ENCODE measurements at regions not wholly inside any gene's neighbourhood (a gene's known extent, or its start where the extent isn't known, plus 50 kb on each side); places are given as distances from the start of the nearest gene placed in this dataset.

- H3K9me3 ChIP-seq (ENCODE audit: low read length): no peaks in the 10 kb centered on the region
- H3K79me2 ChIP-seq (ENCODE audit: insufficient read depth, low read length): no peaks in the 10 kb centered on the region
- no peak overlapping the region for H3K27ac ChIP-seq (ENCODE audit: extremely low read length, insufficient read depth, low read length)
- ATAC-seq (no peak), DNase-seq (ENCODE audit: low spot score) (no peak), FAIRE-seq (no peak)
- BruUV-seq (replicated peaks): no TSS peak
- H3K4me3 ChIP-seq (replicated peaks in 1 of 3; ENCODE audit: insufficient read depth in 1 of 3, low read depth in 2 of 3, low read length in 3 of 3): no peak overlapping the region
- no peaks in the 10 kb centered on the region for H3K27me3 ChIP-seq (ENCODE audit: control insufficient read depth in 1 of 2, insufficient read depth in 2 of 2, low read length in 2 of 2)
- CTCF ChIA-PET (ENCODE audit: low intra/inter-chr PET ratio, low total read pairs): no interaction called here
- no peak for TF ChIP-seq IRF1 (CRISPR knock-in tag; IDR thresholded peaks at IDR 0.05; ENCODE audit: low read depth)
- no peak for TF ChIP-seq ZNF431 (CRISPR knock-in tag; IDR thresholded peaks at IDR 0.05; ENCODE audit: borderline replicate concordance, low read depth)
- TF ChIP-seq BATF2 (CRISPR knock-in tag; IDR thresholded peaks at IDR 0.05): no peak
- TF ChIP-seq NFKB2 (CRISPR knock-in tag; IDR thresholded peaks at IDR 0.05; ENCODE audit: borderline replicate concordance): no peak
- no peak for TF ChIP-seq HOXA5 (CRISPR knock-in tag; IDR thresholded peaks at IDR 0.05)
- TF ChIP-seq ZNF576 (CRISPR knock-in tag; IDR thresholded peaks at IDR 0.05): no peak
- no peak for TF ChIP-seq POLR2AphosphoS2 (IDR thresholded peaks at IDR 0.05; ENCODE audit: low read depth, low read length)
- in situ Hi-C loops (cut with HindIII; ENCODE audit: extremely low pct_ligation_motif_present, low pct_unique_long_range_greater_than_20kb): no loop called here
- no peak overlapping the region for H2AFZ ChIP-seq (ENCODE audit: low read length)
- H3K4me1 ChIP-seq (ENCODE audit: insufficient read depth, low read length): no peaks in the 10 kb centered on the region
- POLR2A ChIA-PET: no interaction called here
- no peak overlapping the region for H3K4me2 ChIP-seq (ENCODE audit: low read depth, low read length)
- intact Hi-C loops (cut with micrococcal nuclease; ENCODE audit: unreplicated experiment): no loop called here
- H3K36me3 ChIP-seq (replicated peaks in 1 of 2; ENCODE audit: control insufficient read depth in 1 of 2, insufficient read depth in 2 of 2, low read length in 2 of 2): no peaks in the 10 kb centered on the region
- no peak overlapping the region for H3K9ac ChIP-seq (ENCODE audit: insufficient read depth, low read depth, low read length)
- WGBS (ENCODE audit: low lambda C conversion rate): 8% methylated on average over 6 of the region's 6 CpGs
- no peaks in the 10 kb centered on the region for H4K20me1 ChIP-seq (ENCODE audit: insufficient read depth, low read length)
Measured at GRCh38 chr16:17998996-17999395, 337.5 kb downstream of the NPIPA8 start.

- Histone ChIP-seq H3K4me1 (ENCODE audit: insufficient read depth, low read length) (no peaks in the 10 kb centered on the region), H3K79me2 (ENCODE audit: insufficient read depth, low read length) (no peaks in the 10 kb centered on the region), H3K9ac (ENCODE audit: insufficient read depth, low read depth, low read length) (no peak overlapping the region), H3K4me2 (ENCODE audit: low read depth, low read length) (no peak overlapping the region), H3K9me3 (ENCODE audit: low read length) (no peaks in the 10 kb centered on the region), H3K27ac (ENCODE audit: extremely low read length, insufficient read depth, low read length) (no peak overlapping the region), H3K27me3 (ENCODE audit: control insufficient read depth in 1 of 2, insufficient read depth in 2 of 2, low read length in 2 of 2) (no peaks in the 10 kb centered on the region), H2AFZ (ENCODE audit: low read length) (no peak overlapping the region), H3K4me3 (replicated peaks in 1 of 3; ENCODE audit: insufficient read depth in 1 of 3, low read depth in 2 of 3, low read length in 3 of 3) (no peak overlapping the region), H3K36me3 (replicated peaks in 1 of 2; ENCODE audit: control insufficient read depth in 1 of 2, insufficient read depth in 2 of 2, low read length in 2 of 2) (no peaks in the 10 kb centered on the region), H4K20me1 (ENCODE audit: insufficient read depth, low read length) (no peaks in the 10 kb centered on the region)
- 80% methylated on average over 1 of the region's 1 CpG for WGBS (ENCODE audit: low lambda C conversion rate)
- CTCF ChIA-PET (ENCODE audit: low intra/inter-chr PET ratio, low total read pairs): no interaction called here
- FAIRE-seq (no peak), DNase-seq (ENCODE audit: low spot score) (no peak), ATAC-seq (no peak)
- in situ Hi-C loops (cut with HindIII; ENCODE audit: extremely low pct_ligation_motif_present, low pct_unique_long_range_greater_than_20kb) (no loop called here), intact Hi-C loops (cut with micrococcal nuclease; ENCODE audit: unreplicated experiment) (no loop called here)
- POLR2A ChIA-PET: no interaction called here
- TF ChIP-seq TEAD3 (CRISPR knock-in tag; optimal IDR thresholded peaks at IDR 0.05; ENCODE audit: borderline replicate concordance) (no peak), POLR2AphosphoS2 (IDR thresholded peaks at IDR 0.05; ENCODE audit: low read depth, low read length) (no peak), MTF2 (CRISPR knock-in tag; IDR thresholded peaks at IDR 0.05; ENCODE audit: borderline replicate concordance) (no peak), ZNF446 (CRISPR knock-in tag; IDR thresholded peaks at IDR 0.05) (no peak)
- no TSS peak for BruUV-seq (replicated peaks)
Measured at GRCh38 chr16:17998550-17998949, 338.0 kb downstream of the NPIPA8 start.

Measured in HepG2 (cell line).